ENCODE measurements at regions not wholly inside any gene's neighbourhood (a gene's known extent, or its start where the extent isn't known, plus 50 kb on each side); places are given as distances from the start of the nearest gene placed in this dataset.

GRCh38 chr2:16176971-16177480, 236.7 kb downstream of the MYCN start:
- DNase-seq (ENCODE audit: low read depth): no peak
- no peak overlapping the region for H3K4me3 ChIP-seq (ENCODE audit: low read depth, low read length)
- no peak for TF ChIP-seq CTCF (IDR thresholded peaks at IDR 0.05; ENCODE audit: low read depth, low read length, missing control alignments)

- DNase-seq (ENCODE audit: low read depth): no peak
- no peak overlapping the region for H3K4me3 ChIP-seq (ENCODE audit: low read depth, low read length)
- no peak for TF ChIP-seq CTCF (IDR thresholded peaks at IDR 0.05; ENCODE audit: low read depth, low read length, missing control alignments)
Observed at GRCh38 chr2:16175247-16175825, 235.0 kb downstream of the MYCN start.

GRCh38 chr2:16174693-16175045, 234.3 kb downstream of the MYCN start:
- no peak for DNase-seq (ENCODE audit: low read depth)
- H3K4me3 ChIP-seq (ENCODE audit: low read depth, low read length): no peak overlapping the region
- TF ChIP-seq CTCF (IDR thresholded peaks at IDR 0.05; ENCODE audit: low read depth, low read length, missing control alignments): no peak

- H3K4me3 ChIP-seq (ENCODE audit: low read depth, low read length): no peak overlapping the region
- TF ChIP-seq CTCF (IDR thresholded peaks at IDR 0.05; ENCODE audit: low read depth, low read length, missing control alignments): no peak
- DNase-seq (ENCODE audit: low read depth): no peak
Observed at GRCh38 chr2:16173893-16174692, 233.7 kb downstream of the MYCN start.

- no peak for DNase-seq (ENCODE audit: low read depth)
- no peak overlapping the region for H3K4me3 ChIP-seq (ENCODE audit: low read depth, low read length)
- TF ChIP-seq CTCF (IDR thresholded peaks at IDR 0.05; ENCODE audit: low read depth, low read length, missing control alignments): no peak
Observed at GRCh38 chr2:16172324-16173175, 232.2 kb downstream of the MYCN start.

GRCh38 chr2:16171425-16171920, 231.1 kb downstream of the MYCN start:
- no peak for DNase-seq (ENCODE audit: low read depth)
- H3K4me3 ChIP-seq (ENCODE audit: low read depth, low read length): no peak overlapping the region
- TF ChIP-seq CTCF (IDR thresholded peaks at IDR 0.05; ENCODE audit: low read depth, low read length, missing control alignments): no peak

Data from GM12864 (cell line).